A549 (cell line): ENCODE measurements at regions not wholly inside any gene's neighbourhood (a gene's known extent, or its start where the extent isn't known, plus 50 kb on each side); places are given as distances from the start of the nearest gene placed in this dataset.

Experiments
- ATAC-seq, 2 experiments: fragments of 200-7000 bp in 1 of 2; fragments of >200 bp in 1 of 2; cut with Nextera tagmentation in 1 of 2; cut with Tn5 transposase in 1 of 2; 3 replicates each; pipeline versions ENCODE4 v1.8.0 to v1.9.1; 2018 to 2020; ENCODE audit warnings: mild to moderate bottlenecking in 1 of 2, moderate library complexity in 1 of 2
- CTCF ChIA-PET: fragments of 300-600 bp; sonication (Branson Sonifier 250); formaldehyde crosslinking; extraction: SDS; loops from one replicate; lab custom pipeline; 2021; ENCODE audit warnings: antibody characterized with exemption, inconsistent platforms; lab: Yijun Ruan, JAX
- POLR2A ChIA-PET: fragments of 350-600 bp; formaldehyde crosslinking; extraction: SDS; loops from one replicate; lab custom pipeline; 2021; ENCODE audit warnings: antibody characterized with exemption, inconsistent platforms; lab: Yijun Ruan, JAX
- DNase-seq, 2 experiments: peaks; one replicate each; pipeline versions ENCODE4 v3.0.0 to v3.0.0-alpha.2; 2011 to 2016; ENCODE audit warnings: low read depth in 1 of 2, low spot score in 1 of 2
- FAIRE-seq: peaks from 2 replicates; lab custom pipeline; 2011; peaks lifted over from hg19 to GRCh38; lab: Jason Lieb, UNC
- H3K27ac ChIP-seq, 2 experiments: fragments of >200 bp; sonication (Bioruptor Twin); formaldehyde crosslinking; 3 replicates each; pipeline ENCODE4 v1.5.1; 2016 to 2017
- H3K4me1 ChIP-seq: fragments of >200 bp; sonication (Bioruptor Twin); formaldehyde crosslinking; 3 replicates; pipeline ENCODE4 v1.6.1; 2016
- H3K4me2 ChIP-seq: fragments of >200 bp; sonication (Bioruptor Twin); formaldehyde crosslinking; 3 replicates; pipeline ENCODE4 v1.6.1; 2016
- H3K4me3 ChIP-seq: fragments of >200 bp; sonication (Bioruptor Twin); formaldehyde crosslinking; 3 replicates; pipeline ENCODE4 v1.5.1; 2016
- H3K9me3 ChIP-seq: fragments of >200 bp; sonication (Bioruptor Twin); formaldehyde crosslinking; 3 replicates; pipeline ENCODE4 v1.6.1; 2016
- ATOH8 ChIP-seq: fragments of 250-450 bp; sonication (Bioruptor Pico); IDR thresholded peaks from 2 replicates; pipeline ENCODE4 v1.5.0; 2020; ENCODE audit warnings: low read depth, mild to moderate bottlenecking, moderate library complexity
- CBX2 ChIP-seq: fragments of 200-600 bp; sonication (generic); IDR thresholded peaks from 2 replicates; pipeline ENCODE4 v1.6.1; 2016; ENCODE audit warnings: low read depth, mild to moderate bottlenecking, borderline replicate concordance
- CHD2 ChIP-seq: fragments of 150-350 bp; IDR thresholded peaks from 2 replicates; pipeline ENCODE4 v1.6.1; 2014; ENCODE audit warnings: low read length; ENCODE audit not compliant: partially characterized antibody
- FOSB ChIP-seq: fragments of 250-450 bp; sonication (Bioruptor Pico); IDR thresholded peaks from 2 replicates; pipeline ENCODE4 v1.5.0; 2020; ENCODE audit warnings: mild to moderate bottlenecking, moderate library complexity
- FOSL2 ChIP-seq, 2 experiments: fragments of 450-650 bp in 1 of 2; fragments of >200 bp in 1 of 2; sonication (Bioruptor Twin) in 1 of 2; formaldehyde crosslinking; IDR thresholded peaks; 2 replicates each; pipeline versions ENCODE4 v1.5.0 to v1.6.1; 2016 to 2020; ENCODE audit warnings: mild to moderate bottlenecking in 1 of 2, moderate library complexity in 1 of 2
- FOXS1 ChIP-seq: fragments of 250-450 bp; sonication (Bioruptor Pico); IDR thresholded peaks from 2 replicates; pipeline ENCODE4 v1.5.0; 2020; ENCODE audit warnings: mild to moderate bottlenecking, moderate library complexity
- HEYL ChIP-seq: fragments of 250-450 bp; sonication (Bioruptor Pico); IDR thresholded peaks from 2 replicates; pipeline ENCODE4 v1.8.0; 2021; ENCODE audit warnings: mild to moderate bottlenecking, moderate library complexity
- HMGXB4 ChIP-seq: fragments of 250-450 bp; sonication (Bioruptor Pico); IDR thresholded peaks from 2 replicates; pipeline ENCODE4 v1.5.0; 2021; ENCODE audit warnings: mild to moderate bottlenecking, moderate library complexity, borderline replicate concordance
- HOXA7 ChIP-seq: fragments of 250-450 bp; sonication (Bioruptor Pico); IDR thresholded peaks from 2 replicates; pipeline ENCODE4 v1.5.0; 2020; ENCODE audit warnings: mild to moderate bottlenecking, moderate library complexity
- JUNB ChIP-seq: fragments of >200 bp; sonication (Bioruptor Twin); formaldehyde crosslinking; IDR thresholded peaks from 2 replicates; pipeline ENCODE4 v1.6.1; 2016
- KDM5A ChIP-seq: fragments of 200-600 bp; sonication (generic); IDR thresholded peaks from 2 replicates; pipeline ENCODE4 v1.6.1; 2016; ENCODE audit warnings: antibody characterized with exemption, mild to moderate bottlenecking
- MAX ChIP-seq: IDR thresholded peaks from 2 replicates; pipeline ENCODE4 v1.6.1; 2012
- NFE2L2 ChIP-seq: fragments of 150-350 bp; conservative IDR thresholded peaks from 2 replicates; pipeline ENCODE4 v1.6.1; 2014; ENCODE audit warnings: low read length
- NPAS2 ChIP-seq: fragments of 250-450 bp; sonication (Bioruptor Pico); IDR thresholded peaks from 2 replicates; pipeline ENCODE4 v1.8.0; 2022; ENCODE audit warnings: mild to moderate bottlenecking, moderate library complexity, borderline replicate concordance
- POLR2A ChIP-seq: IDR thresholded peaks from 2 replicates; pipeline ENCODE4 v1.6.1; 2012; ENCODE audit warnings: mild to moderate bottlenecking, low read length
- POLR2AphosphoS2 ChIP-seq: conservative IDR thresholded peaks from 2 replicates; pipeline ENCODE4 v1.6.1; 2012; ENCODE audit warnings: low read length, improper control_type of control experiment, inconsistent platforms
- RARB ChIP-seq: fragments of 250-450 bp; sonication (Bioruptor Pico); IDR thresholded peaks from 2 replicates; pipeline ENCODE4 v1.8.0; 2021; ENCODE audit warnings: mild to moderate bottlenecking, moderate library complexity
- REST ChIP-seq: fragments of 200-600 bp; sonication (generic); IDR thresholded peaks from 2 replicates; pipeline ENCODE4 v1.6.1; 2016; ENCODE audit warnings: antibody characterized with exemption, mild to moderate bottlenecking, moderate library complexity
- RFX5 ChIP-seq: fragments of 450-650 bp; IDR thresholded peaks from 2 replicates; pipeline ENCODE4 v1.7.1; 2014; ENCODE audit warnings: antibody characterized with exemption, mild to moderate bottlenecking, moderate library complexity
- TFCP2L1 ChIP-seq: fragments of 250-450 bp; sonication (Bioruptor Pico); IDR thresholded peaks from 2 replicates; pipeline ENCODE4 v1.5.0; 2021; ENCODE audit warnings: mild to moderate bottlenecking
- TP53 ChIP-seq: fragments of 250-450 bp; sonication (Bioruptor Pico); IDR thresholded peaks from 2 replicates; pipeline ENCODE4 v1.5.0; 2021; ENCODE audit warnings: mild to moderate bottlenecking, moderate library complexity
- ZNF302 ChIP-seq: fragments of 250-450 bp; sonication (Bioruptor Pico); IDR thresholded peaks from 2 replicates; pipeline ENCODE4 v1.9.0; 2021; ENCODE audit warnings: inconsistent platforms, mild to moderate bottlenecking, moderate library complexity
- WGBS: methylation state at CpG from one replicate; pipeline ENCODE4 v1.1.6; 2017; ENCODE audit errors: missing lambda C conversion rate; 5-methylcytosine and 5-hydroxymethylcytosine counted together

- Histone ChIP-seq H3K4me1 (no peaks in the 10 kb centered on the region), H3K27ac (no peak overlapping the region), H3K9me3 (no peaks in the 10 kb centered on the region), H3K4me2 (no peak overlapping the region), H3K4me3 (no peak overlapping the region)
- WGBS, result 56% methylated on average over 3 of the region's 3 CpGs
- TF ChIP-seq RARB (CRISPR knock-in tag) (no peak), MAX (no peak), NFE2L2 (no peak), ZNF302 (CRISPR knock-in tag) (no peak), POLR2AphosphoS2 (no peak)
- FAIRE-seq (no peak), DNase-seq (no peak), ATAC-seq (no peak)
- ChIA-PET POLR2A (no interaction called here), CTCF (no interaction called here)
Observed at GRCh38 chr14:88961214-88961613, 136.8 kb downstream of the TTC8 start.

- Histone ChIP-seq H3K4me3 (no peak overlapping the region), H3K4me1 (no peaks in the 10 kb centered on the region), H3K27ac (no peak overlapping the region), H3K9me3 (no peaks in the 10 kb centered on the region), H3K4me2 (no peak overlapping the region)
- ATAC-seq, result no peak
- ChIA-PET CTCF (interaction anchor here (0.9 to 1.5 kb wide), 2 partner anchors 14 to 53 kb away, joined by 4 read pairs; no protein-coding TSS in a partner anchor), POLR2A (no interaction called here)
- TF ChIP-seq HMGXB4 (CRISPR knock-in tag), result no peak
- no peak for TF ChIP-seq JUNB
- no peak for TF ChIP-seq TP53
- no peak for TF ChIP-seq ATOH8 (CRISPR knock-in tag)
- TF ChIP-seq REST, result no peak
- no peak for TF ChIP-seq FOSL2 (IDR thresholded peaks at IDR 0.05)
- no peak for TF ChIP-seq FOSL2 (CRISPR knock-in tag; IDR thresholded peaks at IDR 0.05)
- TF ChIP-seq POLR2A, result no peak
- no peak for TF ChIP-seq CHD2
- TF ChIP-seq RFX5, result no peak
- WGBS, result 58% methylated on average over 4 of the region's 4 CpGs
- DNase-seq, result no peak
- no peak for FAIRE-seq
Observed at GRCh38 chr14:88962356-88962755, 137.9 kb downstream of the TTC8 start.

- H3K27ac ChIP-seq, result no peak overlapping the region
- CTCF ChIA-PET, result interaction anchor here (1.0 to 1.1 kb wide), 2 partner anchors 9 to 16 kb away, joined by 3 read pairs; no protein-coding TSS in a partner anchor
- FAIRE-seq, result no peak
Observed at GRCh38 chr14:88967299-88967698, 142.8 kb downstream of the TTC8 start.

More at GRCh38 chr14:88967299-88967698, 142.8 kb downstream of the TTC8 start:
- DNase-seq (no peak), ATAC-seq (no peak)
- H3K4me1 ChIP-seq, result no peaks in the 10 kb centered on the region
- H3K4me3 ChIP-seq, result no peak overlapping the region
- TF ChIP-seq NPAS2, result no peak
- TF ChIP-seq KDM5A, result no peak
- no peak for TF ChIP-seq HOXA7
- TF ChIP-seq FOXS1, result no peak
- no peak for TF ChIP-seq ATOH8 (CRISPR knock-in tag)
- TF ChIP-seq TFCP2L1 (CRISPR knock-in tag), result no peak
- no peak for TF ChIP-seq FOSB (CRISPR knock-in tag)
- TF ChIP-seq CBX2, result no peak
- no peak for TF ChIP-seq HEYL
- TF ChIP-seq, all 56 proteins: peak for 0
- H3K9me3 ChIP-seq, result no peaks in the 10 kb centered on the region
- no peak overlapping the region for H3K4me2 ChIP-seq
- 41% methylated on average over 3 of the region's 3 CpGs for WGBS
- POLR2A ChIA-PET, result no interaction called here
